AG09319 (cell line): ENCODE measurements at regions not wholly inside any gene's neighbourhood (a gene's known extent, or its start where the extent isn't known, plus 50 kb on each side); places are given as distances from the start of the nearest gene placed in this dataset.

ENCODE experiments used
- DNase-seq: peaks from one replicate; pipeline ENCODE4 v3.0.0-alpha.2; 2010; ENCODE audit warnings: low read depth; ENCODE audit errors: extremely low read depth
- TF ChIP-seq, protein P1 (sequence below): IDR thresholded peaks from 2 replicates; pipeline ENCODE4 v1.5.1; 2011; ENCODE audit warnings: low read depth, mild to moderate bottlenecking, inconsistent platforms, low read length, moderate library complexity

DNA sequence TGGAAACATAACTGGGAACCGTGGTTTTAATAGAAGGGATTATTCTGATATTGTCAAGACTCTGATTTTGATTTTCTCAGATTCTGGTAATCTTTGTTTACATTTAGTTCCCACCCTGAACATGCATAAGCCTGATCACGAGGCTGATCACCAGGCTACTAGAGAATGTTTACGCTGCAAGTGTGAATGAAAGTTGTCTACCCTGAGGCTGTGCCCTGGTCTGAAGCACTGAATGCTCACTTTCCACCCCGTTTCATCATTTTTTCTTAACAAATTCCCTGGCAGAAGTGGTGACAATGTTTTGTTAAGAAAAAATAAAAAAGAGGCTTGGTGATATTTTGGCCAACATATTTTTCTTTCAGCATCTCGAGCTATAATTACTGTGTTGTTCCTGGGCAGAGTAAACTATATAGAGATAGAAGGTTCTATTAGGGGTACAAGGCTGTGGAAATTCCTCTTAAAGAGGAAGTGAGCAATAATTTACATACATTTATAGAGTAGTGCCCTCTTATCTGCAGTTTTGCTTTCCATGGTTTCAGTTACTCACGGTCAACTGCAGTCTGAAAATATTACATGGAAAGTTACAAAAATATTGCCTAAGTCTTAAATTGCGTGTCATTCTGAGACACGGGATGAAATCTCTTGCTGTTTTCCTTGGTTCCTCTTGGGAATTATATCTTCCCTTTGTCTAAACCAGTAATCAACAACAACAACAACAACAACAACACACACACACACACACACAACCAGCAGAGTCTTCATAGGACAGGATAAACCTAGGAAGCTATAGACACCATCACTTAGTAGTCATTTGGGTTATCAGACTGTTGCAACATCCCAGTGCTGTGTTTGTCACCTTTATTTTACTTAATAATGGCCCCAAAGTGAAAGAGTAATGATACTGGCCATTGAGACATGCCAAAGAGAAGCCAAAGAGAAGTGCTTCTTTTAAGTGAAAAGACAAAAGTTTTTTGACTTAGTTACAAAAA is 566.6 kb upstream of the CITED2 start:
- TF ChIP-seq, protein P1, sequence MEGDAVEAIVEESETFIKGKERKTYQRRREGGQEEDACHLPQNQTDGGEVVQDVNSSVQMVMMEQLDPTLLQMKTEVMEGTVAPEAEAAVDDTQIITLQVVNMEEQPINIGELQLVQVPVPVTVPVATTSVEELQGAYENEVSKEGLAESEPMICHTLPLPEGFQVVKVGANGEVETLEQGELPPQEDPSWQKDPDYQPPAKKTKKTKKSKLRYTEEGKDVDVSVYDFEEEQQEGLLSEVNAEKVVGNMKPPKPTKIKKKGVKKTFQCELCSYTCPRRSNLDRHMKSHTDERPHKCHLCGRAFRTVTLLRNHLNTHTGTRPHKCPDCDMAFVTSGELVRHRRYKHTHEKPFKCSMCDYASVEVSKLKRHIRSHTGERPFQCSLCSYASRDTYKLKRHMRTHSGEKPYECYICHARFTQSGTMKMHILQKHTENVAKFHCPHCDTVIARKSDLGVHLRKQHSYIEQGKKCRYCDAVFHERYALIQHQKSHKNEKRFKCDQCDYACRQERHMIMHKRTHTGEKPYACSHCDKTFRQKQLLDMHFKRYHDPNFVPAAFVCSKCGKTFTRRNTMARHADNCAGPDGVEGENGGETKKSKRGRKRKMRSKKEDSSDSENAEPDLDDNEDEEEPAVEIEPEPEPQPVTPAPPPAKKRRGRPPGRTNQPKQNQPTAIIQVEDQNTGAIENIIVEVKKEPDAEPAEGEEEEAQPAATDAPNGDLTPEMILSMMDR, result no peak
- DNase-seq, result no peak

DNA sequence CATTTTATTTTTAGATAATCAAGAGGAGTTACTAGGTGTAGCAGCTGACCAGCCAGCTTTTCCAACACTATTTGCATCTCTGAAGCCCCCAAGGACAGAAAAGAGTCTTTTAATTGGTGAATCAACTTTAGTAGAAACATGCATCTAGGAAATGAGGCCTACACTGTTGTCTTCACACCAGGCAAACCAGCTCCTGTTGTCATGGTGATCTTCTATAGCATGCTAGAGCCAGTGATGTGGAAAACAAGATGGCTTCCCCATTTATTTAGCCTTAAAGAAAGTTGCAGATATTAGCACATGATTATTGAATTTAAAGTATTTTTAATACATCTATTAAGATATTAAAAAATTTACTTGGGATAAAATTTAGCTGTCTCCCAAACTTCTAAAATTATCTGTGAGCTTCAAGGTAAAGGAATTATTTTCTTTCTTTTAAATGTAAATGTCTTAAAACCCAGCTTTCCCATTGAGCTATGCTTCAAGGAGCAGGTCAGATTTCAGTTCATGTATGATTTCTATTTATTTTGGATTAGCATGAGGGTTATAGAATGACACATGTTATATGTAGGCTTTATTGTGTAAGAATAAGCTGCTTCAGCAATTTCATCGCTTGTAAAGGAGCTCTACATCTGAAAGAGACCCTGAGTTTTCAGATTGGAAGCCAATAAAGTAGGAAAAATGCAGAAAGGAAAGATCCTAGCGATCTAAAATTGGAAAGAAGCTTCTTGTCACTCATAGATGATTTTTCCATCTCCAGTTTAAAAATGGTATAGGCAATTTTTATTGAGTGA is 564.9 kb upstream of the CITED2 start:
- TF ChIP-seq, protein P1, result no peak
- DNase-seq, result no peak

DNA sequence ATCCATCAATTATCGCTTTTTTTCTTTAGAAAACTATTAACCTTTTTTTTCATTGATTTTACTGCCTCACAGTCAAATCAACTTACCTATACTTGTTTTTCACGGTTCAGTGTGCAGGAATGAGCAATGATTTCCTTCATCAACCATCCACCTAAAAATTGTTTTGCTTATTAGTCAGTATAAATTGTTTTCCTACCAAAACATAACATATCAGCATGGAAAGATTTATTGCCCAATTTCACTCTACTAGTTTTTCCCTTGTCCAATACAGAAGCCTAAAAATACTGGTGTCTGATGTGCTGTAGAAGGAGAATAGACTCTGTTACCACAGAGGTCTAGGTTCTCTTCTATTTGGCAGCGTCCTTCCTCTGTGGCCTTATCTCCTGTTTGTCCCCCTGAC is 558.2 kb upstream of the CITED2 start:
- TF ChIP-seq, protein P1, result no peak
- DNase-seq, result no peak

DNA sequence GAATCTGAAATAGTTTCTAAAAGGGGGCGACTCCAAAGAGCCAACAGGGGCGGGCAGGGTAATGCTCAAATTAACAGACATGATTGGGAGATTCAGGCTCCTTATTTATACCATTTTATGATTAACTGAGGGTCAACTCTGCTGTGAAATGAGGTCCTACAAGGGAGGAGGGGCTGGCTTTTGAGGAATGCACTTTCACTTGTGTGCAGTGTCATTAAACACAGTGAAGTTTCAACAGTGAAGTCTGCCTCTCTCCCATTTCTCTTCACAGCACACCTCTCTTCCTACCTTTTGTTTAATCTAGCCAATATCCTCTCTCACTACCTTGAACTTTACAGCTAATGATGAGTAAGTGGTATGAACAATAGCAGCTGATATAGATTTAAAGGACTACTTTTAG is 557.3 kb upstream of the CITED2 start:
- no peak for DNase-seq
- TF ChIP-seq, protein P1, result no peak

DNA sequence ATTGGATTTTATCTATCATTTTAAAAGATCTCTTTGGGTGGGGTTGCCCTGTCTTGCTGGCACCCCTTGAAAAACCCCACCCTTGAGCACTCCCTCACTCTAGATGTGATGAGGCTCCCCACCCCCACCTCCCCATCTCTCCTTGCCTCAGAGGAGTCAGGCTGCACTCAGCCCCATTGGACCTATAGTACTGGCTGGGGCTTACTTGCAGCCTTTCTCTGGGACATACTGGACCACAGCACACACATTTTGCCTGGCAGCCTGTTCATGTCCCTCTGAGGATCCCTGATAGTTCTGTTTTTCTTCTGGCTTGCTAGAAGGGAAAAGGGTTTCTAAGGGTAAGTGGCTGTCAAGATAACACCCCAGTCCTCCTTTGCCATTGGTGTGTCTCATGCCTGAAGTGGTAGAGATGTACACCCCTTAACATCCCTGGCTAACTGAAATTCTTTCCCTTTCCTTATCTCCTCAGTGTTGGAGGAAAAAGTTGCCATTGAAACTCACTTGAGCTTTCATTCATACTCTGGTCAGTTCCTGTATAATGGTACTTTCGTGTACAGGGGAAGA is 553.4 kb upstream of the CITED2 start:
- TF ChIP-seq, protein P1, result no peak
- no peak for DNase-seq

DNA sequence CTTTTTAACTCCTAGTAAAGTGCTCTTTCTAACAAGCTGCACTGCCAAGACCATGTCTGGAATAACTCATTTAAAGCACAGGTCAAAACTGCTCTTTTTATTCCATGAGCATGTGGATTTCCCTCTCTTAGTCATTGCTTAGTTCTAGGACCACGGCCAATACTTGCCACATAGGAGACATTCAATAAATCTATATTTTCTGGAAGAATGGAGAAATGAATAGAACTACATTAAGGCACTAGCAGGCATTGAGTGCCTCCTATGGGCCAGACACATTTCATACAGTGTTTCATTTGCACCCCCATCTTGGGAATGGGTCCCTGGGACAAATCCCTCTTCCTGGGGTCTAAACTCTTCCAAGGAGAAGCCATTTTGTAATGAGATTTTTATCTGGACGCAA is 552.8 kb upstream of the CITED2 start:
- DNase-seq, result no peak
- TF ChIP-seq, protein P1, result no peak
